Epithelial cell of proximal tubule (primary cell): ENCODE measurements at regions not wholly inside any gene's neighbourhood (a gene's known extent, or its start where the extent isn't known, plus 50 kb on each side); places are given as distances from the start of the nearest gene placed in this dataset.
"Not testable (repeated sequence)": the region's sequence is repeated elsewhere in the genome, so short reads cannot be mapped to it uniquely, and the experiment has no call there.

Source experiments
- DNase-seq: peaks from one replicate; pipeline ENCODE4 v3.0.0-alpha.2; 2011; ENCODE audit warnings: low read depth
- H3K4me3 ChIP-seq: 2 replicates; pipeline ENCODE4 v1.5.1; 2011; ENCODE audit warnings: low read depth, mild to moderate bottlenecking, low read length
- CTCF ChIP-seq: conservative IDR thresholded peaks from 2 replicates; pipeline ENCODE4 v1.5.1; 2012; ENCODE audit warnings: low read depth, mild to moderate bottlenecking, low read length

GRCh38 chr5:39698838-39699560, 274.2 kb upstream of the DAB2 start:
- no peak overlapping the region for H3K4me3 ChIP-seq
- TF ChIP-seq CTCF = no peak
- DNase-seq = no peak

- H3K4me3 ChIP-seq = no peak overlapping the region
- TF ChIP-seq CTCF = no peak
- peak; percentile 45 for DNase-seq
Measured at GRCh38 chr5:39697881-39698280, 273.1 kb upstream of the DAB2 start.

- TF ChIP-seq CTCF = no peak
- DNase-seq = no peak
Measured at GRCh38 chr5:39696672-39697398, 272.1 kb upstream of the DAB2 start.

GRCh38 chr5:39691993-39692392, 267.2 kb upstream of the DAB2 start:
- DNase-seq = no peak
- H3K4me3 ChIP-seq = no peak overlapping the region
- peak; percentile 45 for TF ChIP-seq CTCF

More at GRCh38 chr5:39696672-39697398, 272.1 kb upstream of the DAB2 start:
- H3K4me3 ChIP-seq = no peak overlapping the region

- no peak overlapping the region for H3K4me3 ChIP-seq
- no peak for DNase-seq
- no peak for TF ChIP-seq CTCF
Measured at GRCh38 chr5:39691136-39691535, 266.4 kb upstream of the DAB2 start.

- H3K4me3 ChIP-seq = no peak overlapping the region
- no peak for DNase-seq
- TF ChIP-seq CTCF = no peak
Measured at GRCh38 chr5:39689919-39690318, 265.1 kb upstream of the DAB2 start.

- DNase-seq, H3K4me3 ChIP-seq: not testable (repeated sequence)
Measured at GRCh38 chr5:39687924-39688323, 263.1 kb upstream of the DAB2 start.
